ENCODE measurements at regions not wholly inside any gene's neighbourhood (a gene's known extent, or its start where the extent isn't known, plus 50 kb on each side); places are given as distances from the start of the nearest gene placed in this dataset.

- Mint-ChIP-seq H3K36me3 (ENCODE audit: insufficient read depth, unreplicated experiment) (peaks cover 17% of the 10 kb centered on the region), H3K27me3 (ENCODE audit: insufficient read depth, unreplicated experiment) (peaks cover 23% of the 10 kb centered on the region), H3K9me3 (ENCODE audit: unreplicated experiment) (no peaks in the 10 kb centered on the region), H3K4me3 (ENCODE audit: unreplicated experiment) (no peak overlapping the region), H3K4me1 (ENCODE audit: insufficient read depth, unreplicated experiment) (no peaks in the 10 kb centered on the region), H3K27ac (ENCODE audit: low read depth, unreplicated experiment) (no peak overlapping the region)
- BruUV-seq (replicated peaks): no TSS peak
- no peak for TF ChIP-seq CTCF (IDR thresholded peaks at IDR 0.05; ENCODE audit: unreplicated experiment)
- ChIA-PET CTCF (interaction anchor here (0.8 kb wide), 1 partner anchor 11 kb away, joined by 3 read pairs; no protein-coding TSS in a partner anchor), POLR2A (interaction anchor here (0.7 kb wide), 1 partner anchor 1721 kb away, joined by 3 read pairs; no protein-coding TSS in a partner anchor)
- intact Hi-C loops (cut with micrococcal nuclease): no loop called here
- no peak for DNase-seq (ENCODE audit: unreplicated experiment)
Measured at GRCh38 chrX:51813886-51814460, 70.7 kb downstream of the GSPT2 start.

GRCh38 chrX:51824061-51824460 is 69.4 kb upstream of the MAGED1 start:
- POLR2A ChIA-PET: interaction anchor here (0.6 kb wide), 1 partner anchor 49 kb away, joined by 3 read pairs; no protein-coding TSS in a partner anchor
- Mint-ChIP-seq H3K36me3 (ENCODE audit: insufficient read depth, unreplicated experiment) (peaks cover 6% of the 10 kb centered on the region), H3K4me3 (ENCODE audit: unreplicated experiment) (no peak overlapping the region), H3K27ac (ENCODE audit: low read depth, unreplicated experiment) (no peak overlapping the region), H3K4me1 (ENCODE audit: insufficient read depth, unreplicated experiment) (peaks cover 15% of the 10 kb centered on the region), H3K9me3 (ENCODE audit: unreplicated experiment) (no peaks in the 10 kb centered on the region), H3K27me3 (ENCODE audit: insufficient read depth, unreplicated experiment) (peaks cover 59% of the 10 kb centered on the region)
- intact Hi-C loops (cut with micrococcal nuclease): no loop called here
- DNase-seq (ENCODE audit: unreplicated experiment): no peak
- TF ChIP-seq CTCF (IDR thresholded peaks at IDR 0.05; ENCODE audit: unreplicated experiment): no peak
- BruUV-seq (replicated peaks): no TSS peak
- CTCF ChIA-PET: no interaction called here

GRCh38 chrX:51825436-51825835 is 68.0 kb upstream of the MAGED1 start:
- peaks cover 55% of the 10 kb centered on the region for H3K27me3 Mint-ChIP-seq (ENCODE audit: insufficient read depth, unreplicated experiment)
- H3K9me3 Mint-ChIP-seq (ENCODE audit: unreplicated experiment): no peaks in the 10 kb centered on the region
- intact Hi-C loops (cut with micrococcal nuclease): no loop called here
- peaks cover 6% of the 10 kb centered on the region for H3K36me3 Mint-ChIP-seq (ENCODE audit: insufficient read depth, unreplicated experiment)
- no peak overlapping the region for H3K4me3 Mint-ChIP-seq (ENCODE audit: unreplicated experiment)
- H3K4me1 Mint-ChIP-seq (ENCODE audit: insufficient read depth, unreplicated experiment): peaks cover 15% of the 10 kb centered on the region
- no peak for TF ChIP-seq CTCF (IDR thresholded peaks at IDR 0.05; ENCODE audit: unreplicated experiment)
- ChIA-PET CTCF (interaction anchor here (0.5 kb wide), 1 partner anchor 11 kb away, joined by 4 read pairs; no protein-coding TSS in a partner anchor), POLR2A (no interaction called here)
- DNase-seq (ENCODE audit: unreplicated experiment): no peak
- H3K27ac Mint-ChIP-seq (ENCODE audit: low read depth, unreplicated experiment): no peak overlapping the region
- no TSS peak for BruUV-seq (replicated peaks)

GRCh38 chrX:51834076-51834475 is 59.3 kb upstream of the MAGED1 start:
- Mint-ChIP-seq H3K4me1 (ENCODE audit: insufficient read depth, unreplicated experiment) (no peaks in the 10 kb centered on the region), H3K36me3 (ENCODE audit: insufficient read depth, unreplicated experiment) (no peaks in the 10 kb centered on the region), H3K27me3 (ENCODE audit: insufficient read depth, unreplicated experiment) (peaks cover 37% of the 10 kb centered on the region), H3K4me3 (ENCODE audit: unreplicated experiment) (no peak overlapping the region), H3K27ac (ENCODE audit: low read depth, unreplicated experiment) (no peak overlapping the region), H3K9me3 (ENCODE audit: unreplicated experiment) (no peaks in the 10 kb centered on the region)
- CTCF ChIA-PET: no interaction called here
- DNase-seq (ENCODE audit: unreplicated experiment): no peak
- no TSS peak for BruUV-seq (replicated peaks)
- POLR2A ChIA-PET: no interaction called here
- intact Hi-C loops (cut with micrococcal nuclease): no loop called here
- TF ChIP-seq CTCF (IDR thresholded peaks at IDR 0.05; ENCODE audit: unreplicated experiment): no peak

All from MCF 10A (cell line).